ENCODE measurements at regions not wholly inside any gene's neighbourhood (a gene's known extent, or its start where the extent isn't known, plus 50 kb on each side); places are given as distances from the start of the nearest gene placed in this dataset.

DNA sequence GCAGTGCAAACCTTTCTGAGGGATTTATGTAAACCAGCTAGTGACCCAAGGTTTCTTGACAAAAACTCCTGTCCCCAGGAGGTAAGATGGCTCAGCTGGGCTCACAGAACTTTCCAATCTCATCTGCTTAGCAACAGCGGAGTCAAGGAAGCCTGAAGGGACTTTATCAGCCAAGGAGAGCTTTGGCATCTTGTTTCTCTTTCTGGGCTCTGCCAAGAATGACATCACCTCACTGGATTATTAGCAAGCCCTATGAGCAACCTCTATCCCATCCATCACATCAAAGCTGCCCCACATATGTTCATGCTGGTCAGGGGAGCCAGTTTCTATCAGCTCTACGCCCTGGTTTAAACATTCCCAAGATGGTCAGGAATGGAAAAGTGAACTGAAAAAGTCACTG lies 461.3 kb downstream of the ENC1 start (continued):
- TF ChIP-seq ZNF692 (tag by site-specific recombination; IDR thresholded peaks at IDR 0.05) (peak; percentile 56; the same call in 1 of the 2 replicates), GLIS1 (tag by site-specific recombination; IDR thresholded peaks at IDR 0.05) (peak; percentile 56; the same call in 1 of the 2 replicates), ZNF843 (tag by site-specific recombination; IDR thresholded peaks at IDR 0.05) (peak; percentile 65; the same call in 1 of the 2 replicates), PRDM10 (tag by site-specific recombination; IDR thresholded peaks at IDR 0.05) (peak; percentile 51; the same call in 1 of the 2 replicates), ZNF274 (IDR thresholded peaks at IDR 0.05; ENCODE audit: low read length) (no peak), ZNF274 (tag by site-specific recombination; IDR thresholded peaks at IDR 0.05; ENCODE audit: borderline replicate concordance) (no peak), MYNN (tag by site-specific recombination; IDR thresholded peaks at IDR 0.05; ENCODE audit: borderline replicate concordance) (no peak), ZNF513 (tag by site-specific recombination; IDR thresholded peaks at IDR 0.05) (no peak), TRIM28 (IDR thresholded peaks at IDR 0.05; ENCODE audit: borderline replicate concordance, low read length) (no peak), ZNF473 (tag by site-specific recombination; IDR thresholded peaks at IDR 0.05) (no peak), PRDM1 (tag by site-specific recombination; IDR thresholded peaks at IDR 0.05) (0 out of 2 replicates have a peak, but pooled peaks have one; percentile 20), ATF2 (tag by site-specific recombination; IDR thresholded peaks at IDR 0.05; ENCODE audit: low read depth) (peak; percentile 85), GLI4 (tag by site-specific recombination; IDR thresholded peaks at IDR 0.05) (no peak), ZNF16 (tag by site-specific recombination; IDR thresholded peaks at IDR 0.05; ENCODE audit: low read depth) (no peak), MEIS1 (CRISPR knock-in tag; IDR thresholded peaks at IDR 0.05; ENCODE audit: borderline replicate concordance) (no peak), ZFP3 (tag by site-specific recombination; IDR thresholded peaks at IDR 0.05; ENCODE audit: low read depth) (no peak), FEZF1 (tag by site-specific recombination; IDR thresholded peaks at IDR 0.05) (peak; percentile 45; the same call in 1 of the 2 replicates), ZNF23 (tag by site-specific recombination; IDR thresholded peaks at IDR 0.05; ENCODE audit: borderline replicate concordance) (no peak), ZNF76 (tag by site-specific recombination; IDR thresholded peaks at IDR 0.05; ENCODE audit: borderline replicate concordance, low read depth) (no peak), ZXDB (tag by site-specific recombination; IDR thresholded peaks at IDR 0.05) (0 out of 2 replicates have a peak, but pooled peaks have one; percentile 54), OSR2 (tag by site-specific recombination; IDR thresholded peaks at IDR 0.05) (no peak), ZNF449 (tag by site-specific recombination; IDR thresholded peaks at IDR 0.05) (peak; percentile 31; the same call in 1 of the 2 replicates), ZNF660 (tag by site-specific recombination; IDR thresholded peaks at IDR 0.05) (0 out of 2 replicates have a peak, but pooled peaks have one; percentile 70), ZNF629 (tag by site-specific recombination; IDR thresholded peaks at IDR 0.05) (peak; percentile 73)
- TF ChIP-seq, protein P1, sequence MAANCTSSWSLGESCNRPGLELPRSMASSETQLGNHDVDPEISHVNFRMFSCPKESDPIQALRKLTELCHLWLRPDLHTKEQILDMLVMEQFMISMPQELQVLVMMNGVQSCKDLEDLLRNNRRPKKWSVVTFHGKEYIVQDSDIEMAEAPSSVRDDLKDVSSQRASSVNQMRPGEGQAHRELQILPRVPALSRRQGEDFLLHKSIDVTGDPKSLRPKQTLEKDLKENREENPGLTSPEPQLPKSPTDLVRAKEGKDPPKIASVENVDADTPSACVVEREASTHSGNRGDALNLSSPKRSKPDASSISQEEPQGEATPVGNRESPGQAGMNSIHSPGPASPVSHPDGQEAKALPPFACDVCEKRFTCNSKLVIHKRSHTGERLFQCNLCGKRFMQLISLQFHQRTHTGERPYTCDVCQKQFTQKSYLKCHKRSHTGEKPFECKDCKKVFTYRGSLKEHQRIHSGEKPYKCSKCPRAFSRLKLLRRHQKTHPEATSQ (tag by site-specific recombination; IDR thresholded peaks at IDR 0.05), result no peak

Measured in HEK293 (cell line).